Activated naive CD8-positive, alpha-beta T cell treated with anti-CD3 and anti-CD28 coated beads, Interleukin-2, amount 50 U/mL, for 24 hours (primary cell): ENCODE measurements at regions not wholly inside any gene's neighbourhood (a gene's known extent, or its start where the extent isn't known, plus 50 kb on each side); places are given as distances from the start of the nearest gene placed in this dataset.

ENCODE experiments used
- ATAC-seq: fragments of 150-1000 bp; cut with Tn5 transposase; one replicate; pipeline ENCODE4 v1.10.0; 2021
- DNase-seq: peaks from one replicate; pipeline ENCODE4 v3.0.0; 2021
- H3K27ac Mint-ChIP-seq: one replicate; pipeline ENCODE4 v1.8.0; 2021; ENCODE audit warnings: mild to moderate bottlenecking, mixed read lengths
- H3K27me3 Mint-ChIP-seq: one replicate; pipeline ENCODE4 v1.8.0; 2021; ENCODE audit warnings: mixed read lengths
- H3K36me3 Mint-ChIP-seq: one replicate; pipeline ENCODE4 v1.8.0; 2021; ENCODE audit warnings: low read depth, mixed read lengths
- H3K4me1 Mint-ChIP-seq: one replicate; pipeline ENCODE4 v1.8.0; 2021; ENCODE audit warnings: mixed read lengths
- H3K4me3 Mint-ChIP-seq: one replicate; pipeline ENCODE4 v1.8.0; 2021; ENCODE audit warnings: mild to moderate bottlenecking, moderate library complexity, mixed read lengths
- H3K9me3 Mint-ChIP-seq: one replicate; pipeline ENCODE4 v1.8.0; 2021; ENCODE audit warnings: mixed read lengths

GRCh38 chr5:173535166-173535975 lies 81.1 kb downstream of the BOD1 start:
- ATAC-seq: no peak
- Mint-ChIP-seq H3K9me3 (no peaks in the 10 kb centered on the region), H3K36me3 (no peaks in the 10 kb centered on the region), H3K4me3 (no peak overlapping the region), H3K4me1 (no peaks in the 10 kb centered on the region), H3K27me3 (peaks cover 10% of the 10 kb centered on the region), H3K27ac (no peak overlapping the region)
- no peak for DNase-seq

GRCh38 chr5:173534664-173535063 lies 81.8 kb downstream of the BOD1 start:
- Mint-ChIP-seq H3K4me1 (no peaks in the 10 kb centered on the region), H3K27ac (no peak overlapping the region), H3K36me3 (no peaks in the 10 kb centered on the region), H3K27me3 (peaks cover 10% of the 10 kb centered on the region), H3K9me3 (no peaks in the 10 kb centered on the region), H3K4me3 (no peak overlapping the region)
- no peak for ATAC-seq
- DNase-seq: no peak

- Mint-ChIP-seq H3K27me3 (peaks cover 10% of the 10 kb centered on the region), H3K4me3 (no peak overlapping the region), H3K36me3 (no peaks in the 10 kb centered on the region), H3K4me1 (no peaks in the 10 kb centered on the region), H3K27ac (no peak overlapping the region), H3K9me3 (no peaks in the 10 kb centered on the region)
- ATAC-seq (no peak), DNase-seq (no peak)
Measured at GRCh38 chr5:173534031-173534430, 82.4 kb downstream of the BOD1 start.

GRCh38 chr5:173532689-173533250 lies 83.7 kb downstream of the BOD1 start:
- no peak for DNase-seq
- Mint-ChIP-seq H3K36me3 (no peaks in the 10 kb centered on the region), H3K9me3 (no peaks in the 10 kb centered on the region), H3K27ac (no peak overlapping the region), H3K4me1 (no peaks in the 10 kb centered on the region), H3K4me3 (no peak overlapping the region), H3K27me3 (peaks cover 5% of the 10 kb centered on the region)
- no peak for ATAC-seq

- peaks cover 6% of the 10 kb centered on the region for H3K27me3 Mint-ChIP-seq
- H3K4me1 Mint-ChIP-seq: no peaks in the 10 kb centered on the region
- no peaks in the 10 kb centered on the region for H3K36me3 Mint-ChIP-seq
- H3K9me3 Mint-ChIP-seq: no peaks in the 10 kb centered on the region
- H3K27ac Mint-ChIP-seq: no peak overlapping the region
- ATAC-seq (no peak), DNase-seq (no peak)
- no peak overlapping the region for H3K4me3 Mint-ChIP-seq
Measured at GRCh38 chr5:173531863-173532262, 84.6 kb downstream of the BOD1 start.

- no peak for ATAC-seq
- H3K27ac Mint-ChIP-seq: no peak overlapping the region
- H3K36me3 Mint-ChIP-seq: no peaks in the 10 kb centered on the region
- no peaks in the 10 kb centered on the region for H3K9me3 Mint-ChIP-seq
- H3K4me3 Mint-ChIP-seq: no peak overlapping the region
- peaks cover 4% of the 10 kb centered on the region for H3K27me3 Mint-ChIP-seq
- no peaks in the 10 kb centered on the region for H3K4me1 Mint-ChIP-seq
- no peak for DNase-seq
Measured at GRCh38 chr5:173530547-173530946, 85.9 kb downstream of the BOD1 start.

- no peak overlapping the region for H3K27ac Mint-ChIP-seq
- no peak overlapping the region for H3K4me3 Mint-ChIP-seq
- DNase-seq (no peak), ATAC-seq (no peak)
- H3K4me1 Mint-ChIP-seq: no peaks in the 10 kb centered on the region
- no peaks in the 10 kb centered on the region for H3K9me3 Mint-ChIP-seq
- peaks cover 4% of the 10 kb centered on the region for H3K27me3 Mint-ChIP-seq
- H3K36me3 Mint-ChIP-seq: no peaks in the 10 kb centered on the region
Measured at GRCh38 chr5:173529861-173530260, 86.6 kb downstream of the BOD1 start.

GRCh38 chr5:173527671-173528070 lies 88.8 kb downstream of the BOD1 start:
- Mint-ChIP-seq H3K27ac (no peak overlapping the region), H3K9me3 (no peaks in the 10 kb centered on the region), H3K4me1 (no peaks in the 10 kb centered on the region), H3K36me3 (no peaks in the 10 kb centered on the region), H3K4me3 (no peak overlapping the region), H3K27me3 (peaks cover 4% of the 10 kb centered on the region)
- ATAC-seq: no peak
- no peak for DNase-seq

GRCh38 chr5:173524136-173524535 lies 92.3 kb downstream of the BOD1 start:
- Mint-ChIP-seq H3K36me3 (no peaks in the 10 kb centered on the region), H3K27ac (no peak overlapping the region), H3K27me3 (peaks cover 4% of the 10 kb centered on the region), H3K4me3 (no peak overlapping the region), H3K4me1 (no peaks in the 10 kb centered on the region), H3K9me3 (peaks cover 7% of the 10 kb centered on the region)
- no peak for ATAC-seq
- no peak for DNase-seq

- Mint-ChIP-seq H3K9me3 (peaks cover 7% of the 10 kb centered on the region), H3K4me3 (no peak overlapping the region), H3K27me3 (peaks cover 5% of the 10 kb centered on the region), H3K4me1 (no peaks in the 10 kb centered on the region), H3K27ac (no peak overlapping the region), H3K36me3 (no peaks in the 10 kb centered on the region)
- DNase-seq (no peak), ATAC-seq (no peak)
Measured at GRCh38 chr5:173523388-173523787, 93.1 kb downstream of the BOD1 start.

GRCh38 chr5:173522518-173522917 lies 93.9 kb downstream of the BOD1 start:
- ATAC-seq (no peak), DNase-seq (no peak)
- Mint-ChIP-seq H3K36me3 (no peaks in the 10 kb centered on the region), H3K4me1 (no peaks in the 10 kb centered on the region), H3K27ac (no peak overlapping the region), H3K4me3 (no peak overlapping the region), H3K9me3 (peaks cover 7% of the 10 kb centered on the region), H3K27me3 (peaks cover 11% of the 10 kb centered on the region)

GRCh38 chr5:173518856-173519255 lies 97.6 kb downstream of the BOD1 start:
- no peaks in the 10 kb centered on the region for H3K4me1 Mint-ChIP-seq
- H3K36me3 Mint-ChIP-seq: no peaks in the 10 kb centered on the region
- no peak overlapping the region for H3K27ac Mint-ChIP-seq
- ATAC-seq (no peak), DNase-seq (no peak)
- no peak overlapping the region for H3K4me3 Mint-ChIP-seq
- peaks cover 15% of the 10 kb centered on the region for H3K27me3 Mint-ChIP-seq
- peaks cover 7% of the 10 kb centered on the region for H3K9me3 Mint-ChIP-seq

- H3K4me1 Mint-ChIP-seq: no peaks in the 10 kb centered on the region
- peaks cover 23% of the 10 kb centered on the region for H3K27me3 Mint-ChIP-seq
- no peak overlapping the region for H3K4me3 Mint-ChIP-seq
- no peak overlapping the region for H3K27ac Mint-ChIP-seq
- ATAC-seq: no peak
- peaks cover 7% of the 10 kb centered on the region for H3K9me3 Mint-ChIP-seq
- DNase-seq: no peak
- no peaks in the 10 kb centered on the region for H3K36me3 Mint-ChIP-seq
Measured at GRCh38 chr5:173517648-173518047, 98.8 kb downstream of the BOD1 start.

- H3K9me3 Mint-ChIP-seq: peaks cover 4% of the 10 kb centered on the region
Measured at GRCh38 chr5:173515526-173515925, 100.9 kb downstream of the BOD1 start.

GRCh38 chr5:173514661-173515060 lies 101.8 kb downstream of the BOD1 start:
- no peak overlapping the region for H3K4me3 Mint-ChIP-seq
- H3K4me1 Mint-ChIP-seq: no peaks in the 10 kb centered on the region
- DNase-seq: no peak
- H3K27me3 Mint-ChIP-seq: peaks cover 35% of the 10 kb centered on the region
- no peaks in the 10 kb centered on the region for H3K36me3 Mint-ChIP-seq
- ATAC-seq: no peak
- no peak overlapping the region for H3K27ac Mint-ChIP-seq
- peaks cover 4% of the 10 kb centered on the region for H3K9me3 Mint-ChIP-seq

More at GRCh38 chr5:173515526-173515925, 100.9 kb downstream of the BOD1 start:
- no peak overlapping the region for H3K27ac Mint-ChIP-seq
- H3K36me3 Mint-ChIP-seq: no peaks in the 10 kb centered on the region
- H3K4me3 Mint-ChIP-seq: no peak overlapping the region
- no peak for ATAC-seq
- peaks cover 33% of the 10 kb centered on the region for H3K27me3 Mint-ChIP-seq
- H3K4me1 Mint-ChIP-seq: no peaks in the 10 kb centered on the region
- DNase-seq: no peak
